Fibroblast of skin of left quadriceps (primary cell): ENCODE measurements at regions not wholly inside any gene's neighbourhood (a gene's known extent, or its start where the extent isn't known, plus 50 kb on each side); places are given as distances from the start of the nearest gene placed in this dataset.

ENCODE experiments used
- DNase-seq, 2 experiments: peaks; one replicate each; pipeline ENCODE4 v3.0.0-alpha.2; 2013; ENCODE audit warnings: low read depth in 2 of 2

DNA sequence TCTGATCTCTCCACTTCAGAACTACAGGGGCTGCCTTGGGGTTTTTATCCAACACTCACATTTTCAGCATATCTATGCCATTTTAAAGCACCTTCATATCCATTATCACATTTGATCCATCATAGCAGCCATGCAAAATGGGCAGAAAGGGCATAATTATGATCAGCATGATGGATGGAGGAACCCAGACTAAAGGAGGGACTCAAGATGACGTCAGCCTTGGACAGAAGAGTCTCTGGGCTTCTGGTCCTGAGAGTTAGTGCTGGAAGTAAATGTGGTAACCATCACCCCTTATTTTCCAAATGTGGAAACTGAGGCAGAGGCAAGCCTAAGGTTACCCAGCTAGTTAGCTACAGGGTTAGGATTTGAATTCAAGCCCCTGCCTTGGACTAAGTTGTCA is 273.1 kb downstream of the DRD1 start:
- DNase-seq: no peak

DNA sequence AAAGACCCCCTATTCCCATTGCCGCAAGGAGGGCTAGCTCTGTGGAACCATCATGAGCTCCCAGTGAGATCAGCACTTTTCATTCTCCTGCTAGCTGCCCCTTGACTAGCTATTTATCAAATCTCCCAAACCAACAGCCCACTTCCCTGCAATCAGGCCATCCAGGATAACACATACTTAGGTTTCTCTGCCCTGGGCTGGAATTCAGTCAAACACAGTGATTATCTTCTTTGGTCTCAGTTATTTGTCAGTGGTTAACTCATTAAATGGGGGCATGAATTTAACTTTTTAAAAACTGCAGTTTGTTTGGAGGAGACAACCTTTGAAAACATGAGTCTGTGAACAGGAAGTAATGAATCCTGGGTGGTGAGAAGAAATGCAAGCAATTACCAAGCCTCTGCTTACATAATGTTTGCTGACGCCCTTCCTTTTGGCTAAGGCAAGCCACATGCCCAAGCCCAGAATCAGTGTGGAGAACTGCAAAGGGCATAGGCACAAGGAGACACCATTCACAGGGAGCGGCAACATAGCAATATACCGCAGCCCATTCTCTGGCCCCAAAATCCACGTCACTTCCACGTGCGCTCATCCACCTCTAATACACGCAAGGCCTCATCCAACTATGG is 275.0 kb downstream of the DRD1 start:
- no peak for DNase-seq

DNA sequence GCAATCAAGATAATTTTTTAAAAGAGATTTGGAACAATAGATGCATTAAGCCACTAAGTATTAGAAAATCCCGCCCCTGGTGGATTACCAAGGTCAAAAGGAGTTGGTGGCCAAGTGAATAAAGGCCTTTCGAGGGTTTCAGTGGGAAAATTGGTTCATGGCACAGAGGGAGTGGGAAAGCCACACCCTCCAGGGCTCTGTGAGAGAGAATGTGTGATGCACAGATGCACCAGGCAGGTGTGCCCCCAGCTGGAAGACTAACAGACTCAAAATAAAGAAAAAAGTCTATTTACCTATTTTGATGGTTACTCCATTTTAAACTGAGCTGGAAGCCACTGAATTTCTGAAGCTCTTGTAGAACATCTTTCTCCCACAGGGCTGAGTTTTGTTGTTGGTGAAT is 278.0 kb downstream of the DRD1 start:
- DNase-seq: no peak

DNA sequence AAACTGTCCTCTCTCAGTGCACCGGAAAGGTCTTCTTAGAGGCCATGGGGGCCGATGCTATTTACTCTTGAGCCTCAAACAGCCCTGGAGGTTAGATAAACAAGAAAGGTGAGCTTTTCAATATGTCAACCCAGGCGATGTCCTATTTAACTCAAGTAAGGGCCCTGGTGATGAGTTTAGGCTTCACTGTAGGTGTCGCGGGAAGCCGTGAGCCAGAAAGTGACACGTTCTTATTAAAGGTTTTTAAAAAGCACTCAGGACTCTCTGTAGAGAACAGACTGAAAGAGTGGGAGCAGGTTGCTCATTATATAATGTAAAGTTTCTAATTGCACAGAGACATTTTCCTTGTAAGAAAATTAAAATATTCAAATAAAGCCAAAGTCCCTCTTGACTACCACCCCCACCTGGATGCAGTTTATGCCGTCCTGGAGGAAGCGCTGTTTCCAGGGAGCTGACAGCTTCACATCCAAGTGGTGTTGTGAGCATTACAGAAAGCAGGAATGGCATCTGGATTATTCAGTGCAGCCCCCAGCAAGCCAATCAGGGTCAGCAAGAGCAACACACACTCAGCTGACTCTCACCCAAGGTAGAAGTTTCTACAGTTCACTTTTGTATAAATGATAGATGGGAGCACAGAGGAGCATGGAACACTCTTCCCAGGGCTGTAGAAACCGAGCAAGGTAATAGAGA is 280.3 kb downstream of the DRD1 start:
- no peak for DNase-seq

DNA sequence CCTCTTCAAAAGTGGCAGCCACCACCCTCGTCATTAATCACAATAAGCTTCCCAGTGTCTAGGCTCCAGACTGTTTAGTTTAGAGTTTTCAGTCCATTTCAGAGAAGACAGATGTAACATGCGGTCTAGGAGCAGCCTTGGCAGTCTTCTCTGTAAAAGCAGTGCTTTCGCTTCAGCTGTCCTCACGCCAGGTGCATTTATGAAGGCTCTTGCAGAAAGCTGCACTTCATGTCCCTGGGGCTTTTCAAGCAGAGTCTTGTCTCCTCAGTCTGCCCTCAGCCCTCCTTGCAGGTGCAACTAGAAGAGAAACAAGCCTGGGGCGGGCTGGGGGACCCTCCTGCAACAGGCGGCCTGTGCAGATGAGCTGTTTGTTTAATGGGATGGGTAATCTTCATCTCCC is 281.9 kb downstream of the DRD1 start:
- no peak for DNase-seq

DNA sequence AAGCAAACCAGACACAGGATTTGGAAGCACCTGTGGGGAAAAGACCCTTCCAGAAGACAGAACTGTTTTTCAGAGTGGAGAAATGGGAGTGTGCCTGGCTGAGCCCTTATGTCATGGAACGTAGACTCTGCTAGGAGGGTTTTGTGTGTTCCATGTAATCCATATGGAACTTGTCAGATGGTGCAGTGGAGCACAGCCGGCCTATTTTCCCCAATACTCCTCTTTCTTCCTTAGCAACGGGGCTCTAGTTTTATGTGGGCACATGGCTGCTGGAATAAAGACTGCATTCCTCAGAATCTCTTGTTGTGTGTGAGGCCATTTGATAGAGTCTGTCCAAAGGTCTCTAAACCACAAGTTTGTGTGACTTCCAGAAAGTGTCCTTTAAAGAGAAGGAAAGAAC is 284.0 kb downstream of the DRD1 start:
- no peak for DNase-seq

DNA sequence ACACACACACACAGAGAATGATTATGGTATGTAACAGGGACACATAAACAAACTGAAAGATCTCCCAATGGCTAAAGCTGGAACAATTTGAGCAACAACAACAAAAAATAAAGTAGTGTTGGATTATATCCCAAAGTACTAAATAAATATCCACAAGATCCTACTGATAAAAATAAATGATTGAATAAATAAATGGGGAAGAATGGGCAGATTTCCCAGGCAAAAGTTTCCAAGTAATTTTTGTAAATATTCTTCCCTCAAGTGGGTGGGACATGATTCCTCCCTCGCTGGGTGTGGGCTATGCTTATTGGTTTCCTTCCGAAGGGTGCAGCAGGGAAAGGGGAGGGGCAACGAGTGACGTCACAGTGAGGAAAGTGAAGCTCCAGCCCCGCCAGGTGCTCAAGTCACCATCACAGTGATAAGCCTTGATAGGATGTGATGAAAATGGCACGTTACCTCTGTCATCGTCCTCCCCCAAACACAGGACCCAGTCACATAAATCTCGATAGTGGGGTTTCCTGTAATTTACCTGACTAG is 295.3 kb downstream of the DRD1 start:
- DNase-seq: no peak

DNA sequence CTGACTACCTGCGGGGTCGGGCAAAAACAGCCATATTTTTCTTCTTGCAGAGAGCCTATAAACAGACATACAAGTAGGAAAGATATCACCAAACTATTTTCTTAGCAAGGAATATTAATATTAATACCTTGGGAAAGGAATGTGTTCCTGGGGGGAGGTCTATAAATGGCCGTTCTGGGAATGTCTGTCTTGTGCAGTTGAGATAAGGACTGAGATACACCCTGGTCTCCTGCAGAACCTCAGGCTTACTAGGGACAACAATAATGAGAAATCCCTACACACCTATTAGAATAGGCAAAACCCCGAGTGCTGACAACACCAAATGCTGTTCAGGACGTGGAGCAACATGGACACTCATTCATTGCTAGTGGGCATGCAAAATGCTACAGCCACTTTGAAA is 297.2 kb downstream of the DRD1 start:
- no peak for DNase-seq

DNA sequence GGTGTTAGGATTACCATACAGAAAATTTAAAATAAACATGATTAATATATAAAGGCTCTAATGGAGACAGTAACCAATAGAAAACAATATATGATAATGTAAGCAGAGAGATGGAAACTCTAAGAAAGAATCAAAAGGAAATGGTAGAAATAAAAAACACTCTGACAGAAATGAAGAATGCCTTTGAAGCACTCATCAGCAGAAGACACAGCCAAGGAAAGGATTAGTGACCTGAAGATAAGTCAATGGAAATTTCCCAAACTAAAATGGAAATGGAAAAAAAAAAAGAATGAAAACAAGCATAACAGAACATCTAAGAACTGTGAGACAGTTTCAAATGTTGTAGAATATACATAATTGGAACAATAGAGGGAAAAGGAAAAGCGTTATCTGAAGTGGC is 302.6 kb downstream of the DRD1 start:
- no peak for DNase-seq

DNA sequence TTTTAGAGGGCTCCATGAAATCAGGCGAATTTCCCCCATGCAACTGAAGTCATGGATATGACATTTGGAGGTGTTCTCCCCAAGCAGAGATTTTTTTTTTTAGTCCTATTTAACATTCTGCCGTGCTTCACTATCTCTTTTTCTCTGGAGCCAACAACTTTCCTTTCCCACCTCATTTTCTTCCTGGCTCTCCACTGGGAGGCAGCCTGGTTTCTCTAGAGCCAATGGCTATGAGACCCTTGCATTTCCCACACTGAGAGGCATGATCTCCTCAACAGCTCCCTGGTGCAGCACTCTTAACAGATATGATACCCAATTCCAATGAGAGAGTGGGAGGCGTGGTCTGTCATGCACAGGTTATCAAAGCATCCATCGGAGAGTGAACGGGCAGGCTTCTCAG is 310.8 kb downstream of the DRD1 start:
- no peak for DNase-seq

DNA sequence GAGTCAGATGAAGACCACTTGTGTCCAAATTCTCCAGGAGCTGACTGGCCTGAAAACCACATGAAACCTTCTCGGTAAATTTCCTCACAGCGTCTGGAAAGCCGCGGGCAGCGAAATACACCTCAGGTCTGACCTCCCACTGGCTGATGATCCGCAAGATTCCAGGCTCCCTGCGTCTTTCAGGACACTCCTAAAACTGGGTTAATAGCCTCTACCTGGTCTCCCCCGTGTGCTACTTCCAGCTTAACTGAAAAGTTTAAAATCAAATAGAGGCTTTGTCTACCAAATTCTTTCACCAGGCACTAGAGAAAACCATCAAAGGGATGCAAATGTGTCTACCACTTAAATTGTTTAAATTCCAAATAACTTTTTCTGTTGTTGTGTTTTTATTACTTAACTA is 312.6 kb downstream of the DRD1 start:
- DNase-seq: no peak

DNA sequence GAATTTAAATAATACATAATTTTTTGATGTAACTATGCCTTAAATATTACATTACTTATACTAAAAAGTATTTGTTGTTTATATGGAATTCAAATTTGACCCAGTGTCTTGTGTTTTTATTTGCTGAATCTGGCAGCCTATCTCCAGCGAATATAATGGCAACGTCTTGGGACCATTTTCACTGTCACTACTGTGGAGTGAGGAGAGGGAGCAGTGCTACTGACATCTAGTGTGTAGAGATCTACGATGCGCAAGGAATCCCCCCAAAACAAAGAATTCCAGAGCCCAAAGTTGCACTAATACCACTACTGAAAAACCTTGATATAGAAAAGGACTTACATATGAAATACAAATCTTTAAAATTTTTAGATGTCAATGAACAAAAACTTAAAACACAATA is 314.4 kb downstream of the DRD1 start:
- DNase-seq: no peak

DNA sequence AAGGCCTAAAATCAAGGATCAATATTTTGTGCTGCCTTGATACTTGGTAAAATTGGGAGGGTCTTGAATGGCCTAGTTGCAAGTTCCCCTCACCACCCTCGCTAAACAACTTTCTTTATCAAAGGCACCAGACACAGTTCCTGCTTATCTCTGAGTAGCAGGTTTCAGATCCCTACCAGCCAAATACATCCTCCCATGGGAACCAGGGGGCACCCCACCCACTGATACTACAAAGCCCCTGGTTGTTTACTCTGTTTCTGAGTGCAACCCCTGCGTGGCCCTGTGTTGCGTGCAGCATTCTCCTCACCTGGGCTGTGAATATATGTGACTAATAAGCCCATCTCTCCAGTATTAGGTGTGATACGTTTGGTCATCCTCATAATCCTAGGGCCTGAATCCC is 314.9 kb downstream of the DRD1 start:
- DNase-seq: no peak

DNA sequence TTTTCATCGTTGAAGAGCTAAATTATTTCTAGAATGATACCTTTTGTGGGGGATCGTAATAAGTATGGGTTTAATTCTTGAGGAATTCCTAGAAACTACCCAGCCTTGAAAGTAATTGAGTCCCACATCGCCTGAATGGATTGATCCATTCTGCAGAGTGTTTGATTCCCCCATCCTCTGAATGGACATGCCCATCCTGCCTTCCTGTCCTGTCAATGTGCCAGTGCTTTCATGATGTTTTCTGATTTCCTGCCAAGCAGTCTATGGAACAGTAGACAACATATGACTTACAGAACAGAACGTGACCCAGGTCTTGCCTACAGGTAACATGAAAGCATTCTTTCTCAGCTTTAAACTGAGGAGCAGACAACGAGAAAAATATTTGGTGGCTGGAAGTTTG is 319.2 kb downstream of the DRD1 start:
- no peak for DNase-seq

DNA sequence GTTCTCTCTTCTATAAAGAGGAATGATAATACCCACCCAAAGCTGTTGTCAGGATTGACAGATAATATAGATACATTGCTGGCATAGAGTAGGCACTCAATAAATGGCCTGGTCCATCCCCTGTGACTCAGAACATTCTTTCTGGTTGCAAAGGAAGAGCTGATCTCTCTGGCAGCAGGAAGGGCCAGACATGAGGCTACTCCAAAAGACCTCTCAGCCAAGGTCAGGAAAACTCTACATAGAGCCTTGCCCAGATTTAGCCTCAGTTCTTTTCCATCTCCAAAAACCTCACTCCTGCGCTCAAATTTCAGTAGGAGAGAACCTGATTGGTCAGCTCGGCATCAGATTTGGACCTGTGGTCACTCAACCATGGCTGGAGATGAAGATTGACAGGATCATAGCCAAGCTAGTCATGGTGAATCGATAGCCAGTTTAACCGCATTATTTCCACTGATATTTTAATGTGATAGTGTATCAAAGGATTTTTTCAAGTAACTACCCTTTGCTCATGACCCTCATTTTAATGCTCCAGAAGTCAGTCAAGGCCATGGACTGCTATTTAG is 319.6 kb downstream of the DRD1 start:
- DNase-seq: no peak

DNA sequence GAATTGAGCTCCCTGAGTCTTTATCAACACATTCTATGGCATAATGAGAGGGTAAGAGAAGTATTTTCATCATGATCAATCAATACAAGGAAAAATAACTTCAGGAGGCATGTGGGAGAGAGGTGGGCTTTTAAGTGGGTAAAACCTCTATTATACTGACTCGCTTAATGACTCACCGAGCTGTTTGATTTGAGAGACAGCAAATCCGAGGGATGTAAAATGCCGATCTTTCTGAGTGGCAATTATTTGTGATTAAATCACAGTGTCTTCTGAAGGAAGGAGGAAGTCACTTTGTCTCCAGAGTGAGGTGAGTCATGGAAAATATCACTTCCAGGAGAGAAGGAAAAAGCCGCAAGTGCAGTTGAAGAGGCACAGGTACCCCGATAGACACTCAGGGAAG is 320.4 kb downstream of the DRD1 start:
- no peak for DNase-seq

DNA sequence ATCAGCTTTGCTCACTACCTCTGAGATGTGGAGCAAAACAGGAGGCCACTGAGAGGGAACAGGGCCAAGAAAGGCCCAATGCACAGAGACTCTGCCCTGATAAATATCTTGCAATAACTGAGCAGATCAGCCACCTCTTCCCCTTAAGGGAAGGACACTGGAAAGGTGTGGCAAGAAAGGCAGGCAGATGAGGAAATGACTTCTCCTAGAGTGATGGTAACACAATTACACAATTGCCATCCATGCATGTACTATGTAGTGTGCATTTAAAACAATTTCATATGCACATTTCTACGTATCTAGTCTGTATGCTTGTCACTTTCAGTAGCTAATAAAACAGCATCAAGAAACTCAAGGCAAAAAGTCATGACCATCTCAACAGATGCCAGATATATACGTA is 322.5 kb downstream of the DRD1 start:
- no peak for DNase-seq

DNA sequence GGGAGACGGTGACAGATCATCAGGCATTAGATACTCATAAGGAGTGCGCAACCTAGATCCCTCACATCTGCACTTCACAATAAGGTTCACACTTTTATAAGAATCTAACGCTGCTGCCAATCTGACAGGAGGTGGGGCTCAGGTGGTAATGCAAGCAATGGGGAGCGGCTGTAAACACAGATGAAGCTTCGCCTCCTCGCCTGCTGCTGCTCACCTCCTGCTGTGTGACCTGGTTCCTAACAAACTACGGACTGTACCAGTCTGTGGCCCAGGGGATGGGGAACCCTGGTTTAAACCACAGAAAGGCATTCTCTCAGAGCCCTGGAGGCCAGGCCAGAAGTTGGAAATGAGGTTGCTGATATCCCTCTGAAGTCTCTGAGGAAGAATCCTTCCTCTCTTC is 323.6 kb downstream of the DRD1 start:
- no peak for DNase-seq

DNA sequence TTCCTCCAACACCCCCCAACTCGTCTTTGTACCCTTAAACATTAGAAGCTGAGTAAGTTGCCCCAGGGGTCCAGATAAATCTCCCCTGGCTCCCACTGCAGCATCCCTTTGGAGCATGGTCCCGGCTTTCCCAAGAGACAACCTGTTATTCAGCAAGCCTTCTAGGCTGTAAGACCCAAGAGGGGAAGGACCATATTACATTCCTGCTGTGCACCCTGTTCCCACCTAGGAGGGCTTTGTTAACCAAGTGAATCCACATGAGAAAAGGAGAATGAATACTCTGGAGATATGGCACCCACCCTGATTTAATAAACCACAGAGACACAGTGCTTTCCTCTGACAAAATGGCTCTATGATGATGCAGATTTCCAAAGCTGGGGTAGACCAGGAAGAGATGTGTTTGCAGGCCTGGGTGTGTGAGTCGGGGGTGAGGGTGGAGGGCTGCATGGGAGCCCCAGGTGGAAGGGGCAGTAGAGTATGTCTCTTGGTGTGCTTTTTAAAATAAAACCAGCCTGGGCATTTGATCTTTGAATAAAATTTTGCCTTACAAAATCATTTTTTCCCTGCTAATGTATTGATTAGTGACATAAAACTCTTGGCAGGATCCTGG is 325.2 kb downstream of the DRD1 start:
- DNase-seq: no peak

DNA sequence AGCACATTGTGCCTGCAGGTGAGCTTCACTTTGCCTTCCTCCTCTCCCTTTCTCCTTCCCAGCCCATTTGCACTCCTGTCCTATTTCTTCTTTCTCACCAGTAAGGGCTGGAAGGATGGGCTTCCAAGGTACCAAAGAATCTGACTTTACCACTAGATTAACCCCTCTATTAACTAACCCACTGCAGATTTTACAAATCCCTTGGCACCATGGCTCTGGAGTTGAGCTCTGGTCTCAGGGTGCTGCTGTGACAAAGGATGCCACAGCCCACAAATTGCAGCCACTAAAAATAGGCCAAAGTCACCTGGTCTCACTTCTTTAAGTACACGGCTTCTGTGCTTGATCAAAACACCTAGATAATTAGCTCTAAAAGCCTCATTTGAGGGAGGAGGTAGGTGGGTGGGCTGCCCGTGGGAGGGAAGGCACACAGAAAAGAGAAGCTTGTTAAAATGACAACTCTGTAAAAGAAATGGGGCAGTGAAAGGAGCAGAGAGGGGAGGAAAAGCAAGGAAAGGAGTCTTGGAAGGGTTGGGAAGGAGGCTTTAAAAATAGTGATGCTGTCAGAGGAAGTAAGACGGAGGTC is 327.4 kb downstream of the DRD1 start:
- no peak for DNase-seq

DNA sequence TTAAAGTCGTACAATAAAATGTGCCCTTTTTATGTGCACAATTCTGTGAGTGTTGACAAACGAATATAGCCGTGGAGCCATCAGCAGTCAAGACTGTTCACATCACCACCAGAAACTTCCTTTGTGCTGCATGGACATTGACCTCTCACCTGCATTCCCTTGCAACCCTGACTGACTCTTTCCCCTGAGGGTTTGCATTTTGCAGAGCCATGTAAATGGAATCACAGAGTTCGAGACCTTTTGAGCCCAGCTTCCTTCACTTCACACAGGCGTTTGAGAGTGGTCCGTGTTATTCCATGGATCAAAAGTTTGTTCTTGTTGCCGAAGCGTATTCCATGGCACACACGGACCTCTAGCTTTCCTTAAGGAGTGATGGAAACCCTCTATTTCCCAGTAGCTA is 328.2 kb downstream of the DRD1 start:
- DNase-seq: no peak

DNA sequence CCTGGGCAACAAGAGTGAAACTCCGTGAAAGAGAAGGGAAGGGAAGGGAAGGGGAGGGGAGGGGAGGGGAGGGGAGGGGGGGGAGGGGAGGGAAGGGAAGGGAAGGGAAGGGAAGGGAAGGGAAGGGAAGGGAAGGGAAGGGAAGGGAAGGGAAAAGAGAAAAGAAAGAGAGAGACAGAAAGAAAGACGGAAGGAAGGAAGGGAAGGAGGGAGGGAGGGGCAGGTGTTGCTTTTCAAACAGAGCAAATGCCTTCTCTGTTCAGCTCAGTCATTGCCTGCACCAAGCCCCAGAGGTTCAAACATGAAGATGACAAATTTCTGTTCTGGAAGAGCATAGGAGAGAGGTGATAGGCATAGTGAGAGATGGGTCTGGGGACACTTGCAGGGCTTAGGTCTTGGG is 330.0 kb downstream of the DRD1 start:
- no peak for DNase-seq
